H1 (cell line): ENCODE measurements at regions not wholly inside any gene's neighbourhood (a gene's known extent, or its start where the extent isn't known, plus 50 kb on each side); places are given as distances from the start of the nearest gene placed in this dataset.

ENCODE experiments used
- CTCF ChIA-PET: fragments of 300-600 bp; sonication (Branson Sonifier 250); formaldehyde crosslinking; loops from one replicate; lab custom pipeline; 2021; ENCODE audit not compliant: partially characterized antibody; lab: Charles Lee
- POLR2A ChIA-PET: fragments of 300-600 bp; sonication (Branson Sonifier 250); formaldehyde crosslinking; loops from one replicate; lab custom pipeline; 2021; ENCODE audit warnings: inconsistent platforms; ENCODE audit not compliant: partially characterized antibody; lab: Charles Lee
- DNase-seq, 2 experiments: peaks; one replicate each; pipeline versions ENCODE4 v3.0.0 to v3.0.0-alpha.2; 2010 to 2022; ENCODE audit warnings: low spot score in 2 of 2, low read depth in 1 of 2, mixed read lengths in 1 of 2
- FAIRE-seq: peaks from 2 replicates; lab custom pipeline; 2011; peaks lifted over from hg19 to GRCh38; lab: Jason Lieb, UNC
- H2AFZ ChIP-seq: 2 replicates; pipeline ENCODE4 v1.8.1; 2012; ENCODE audit warnings: low read length, inconsistent platforms
- H2AK5ac ChIP-seq: 2 replicates; pipeline ENCODE4 v1.6.1; 2013; ENCODE audit warnings: low read depth, low read length
- H2BK120ac ChIP-seq: replicated peaks from 2 replicates; pipeline ENCODE3; 2013; ENCODE audit warnings: low read depth, low read length, inconsistent platforms
- H2BK12ac ChIP-seq: 2 replicates; pipeline ENCODE4 v1.6.1; 2013; ENCODE audit warnings: low read depth, low read length
- H2BK15ac ChIP-seq: 2 replicates; pipeline ENCODE4 v1.6.1; 2013; ENCODE audit warnings: low read length
- H2BK20ac ChIP-seq: 2 replicates; pipeline ENCODE4 v1.6.1; 2013; ENCODE audit warnings: low read length
- H2BK5ac ChIP-seq: 2 replicates; pipeline ENCODE4 v1.6.1; 2013; ENCODE audit warnings: low read depth, low read length
- H3K14ac ChIP-seq: 2 replicates; pipeline ENCODE4 v1.6.1; 2013; ENCODE audit warnings: inconsistent platforms; ENCODE audit not compliant: insufficient read length
- H3K18ac ChIP-seq: 2 replicates; pipeline ENCODE4 v1.6.1; 2013; ENCODE audit warnings: low read length; ENCODE audit errors: extremely low read depth
- H3K23ac ChIP-seq: 2 replicates; pipeline ENCODE4 v1.6.1; 2013; ENCODE audit warnings: inconsistent platforms; ENCODE audit not compliant: insufficient read length
- H3K23me2 ChIP-seq: 2 replicates; pipeline ENCODE4 v1.6.1; 2013; ENCODE audit warnings: low read depth, low read length
- H3K27ac ChIP-seq: 2 replicates; pipeline ENCODE4 v1.6.1; 2011; ENCODE audit warnings: low read depth, low read length, inconsistent platforms
- H3K27me3 ChIP-seq, 4 experiments: replicated peaks in 1 of 4; 1 replicate in 1 of 4; 2 replicates in 3 of 4; pipeline versions ENCODE4 v1.6.1 to v1.8.1; 2011 to 2013; ENCODE audit warnings: low read length in 3 of 4, mild to moderate bottlenecking in 3 of 4, inconsistent platforms in 2 of 4, mixed read lengths in 2 of 4, moderate library complexity in 1 of 4; ENCODE audit not compliant: control insufficient read depth in 3 of 4, insufficient read depth in 3 of 4; ENCODE audit errors: extremely low read depth in 1 of 4
- H3K36me3 ChIP-seq, 4 experiments: 2 replicates each; pipeline versions ENCODE4 v1.6.1 to v1.8.1; 2011 to 2013; ENCODE audit warnings: mild to moderate bottlenecking in 4 of 4, low read length in 3 of 4, moderate library complexity in 2 of 4, control low read depth in 1 of 4, inconsistent platforms in 1 of 4; ENCODE audit not compliant: insufficient read depth in 4 of 4, control insufficient read depth in 2 of 4
- H3K4ac ChIP-seq: replicated peaks from 2 replicates; pipeline ENCODE3; 2013; ENCODE audit warnings: low read length, low read depth, mixed read lengths, inconsistent platforms; ENCODE audit not compliant: insufficient read length
- H3K4me1 ChIP-seq, 4 experiments: replicated peaks in 1 of 4; 1 replicate in 1 of 4; 2 replicates in 3 of 4; pipeline versions ENCODE4 v1.6.1 to v1.8.1; 2011 to 2013; ENCODE audit warnings: low read length in 3 of 4, inconsistent platforms in 2 of 4, mixed read lengths in 1 of 4; ENCODE audit not compliant: insufficient read depth in 4 of 4, control insufficient read depth in 3 of 4
- H3K4me2 ChIP-seq, 2 experiments: 2 replicates each; pipeline versions ENCODE4 v1.6.1 to v1.8.1; 2011 to 2013; ENCODE audit warnings: low read depth in 2 of 2, low read length in 2 of 2, control low read depth in 1 of 2, inconsistent platforms in 1 of 2, mild to moderate bottlenecking in 1 of 2; ENCODE audit not compliant: insufficient read depth in 1 of 2
- H3K4me3 ChIP-seq, 4 experiments: fragments of 200-600, 300-600 bp in 1 of 4; sonication (generic), shearing (Covaris generic), sonication (Bioruptor Twin) in 1 of 4; 2 replicates each; pipeline versions ENCODE4 v1.5.1 to v1.8.1; 2011 to 2016; ENCODE audit warnings: low read length in 4 of 4, low read depth in 3 of 4, control low read depth in 2 of 4, inconsistent platforms in 2 of 4, mild to moderate bottlenecking in 2 of 4, mixed read lengths in 1 of 4, moderate library complexity in 1 of 4; ENCODE audit not compliant: insufficient read depth in 2 of 4; ENCODE audit errors: extremely low read depth in 1 of 4
- H3K56ac ChIP-seq: replicated peaks from 2 replicates; pipeline ENCODE3; 2013; ENCODE audit warnings: low read depth, mild to moderate bottlenecking, mixed read lengths, low read length, inconsistent platforms; ENCODE audit not compliant: insufficient read length
- H3K79me1 ChIP-seq: 2 replicates; pipeline ENCODE4 v1.6.1; 2013; ENCODE audit warnings: low read depth, low read length, control low read depth
- H3K79me2 ChIP-seq, 2 experiments: 2 replicates each; pipeline versions ENCODE4 v1.6.1 to v1.8.1; 2012 to 2013; ENCODE audit warnings: low read length in 2 of 2, mild to moderate bottlenecking in 2 of 2, inconsistent platforms in 1 of 2; ENCODE audit not compliant: insufficient read depth in 2 of 2, control insufficient read depth in 1 of 2
- H3K9ac ChIP-seq, 4 experiments: replicated peaks in 1 of 4; 1 replicate in 1 of 4; 2 replicates in 3 of 4; pipeline versions ENCODE4 v1.6.1 to v1.8.1; 2011 to 2013; ENCODE audit warnings: low read depth in 3 of 4, low read length in 3 of 4, control low read depth in 2 of 4, mild to moderate bottlenecking in 2 of 4, moderate library complexity in 2 of 4, inconsistent platforms in 1 of 4; ENCODE audit errors: extremely low read depth in 1 of 4
- H3K9me3 ChIP-seq, 2 experiments: 2 replicates each; pipeline versions ENCODE4 v1.6.1 to v1.8.1; 2012 to 2013; ENCODE audit warnings: mild to moderate bottlenecking in 2 of 2, moderate library complexity in 2 of 2, control low read depth in 1 of 2, inconsistent platforms in 1 of 2, low read depth in 1 of 2, low read length in 1 of 2, mixed read lengths in 1 of 2; ENCODE audit not compliant: insufficient read depth in 2 of 2
- H4K20me1 ChIP-seq, 2 experiments: replicated peaks in 1 of 2; 2 replicates each; pipeline versions ENCODE3 to v1.8.1; 2011 to 2013; ENCODE audit warnings: inconsistent platforms in 2 of 2, low read length in 2 of 2, mild to moderate bottlenecking in 1 of 2; ENCODE audit not compliant: insufficient read depth in 2 of 2, control insufficient read depth in 1 of 2
- H4K5ac ChIP-seq: 2 replicates; pipeline ENCODE4 v1.6.1; 2013; ENCODE audit warnings: low read length, low read depth, mixed read lengths, inconsistent platforms; ENCODE audit not compliant: insufficient read length
- H4K8ac ChIP-seq: 2 replicates; pipeline ENCODE4 v1.8.0; 2013; ENCODE audit warnings: mild to moderate bottlenecking, moderate library complexity, low read length, inconsistent platforms; ENCODE audit not compliant: insufficient read depth; ENCODE audit errors: extremely low read depth
- H4K91ac ChIP-seq: replicated peaks from 2 replicates; pipeline ENCODE3; 2013; ENCODE audit warnings: low read length, mixed read lengths, inconsistent platforms; ENCODE audit not compliant: insufficient read length
- ATF3 ChIP-seq: IDR thresholded peaks from 2 replicates; pipeline ENCODE4 v1.6.1; 2011; ENCODE audit warnings: low read depth, mild to moderate bottlenecking, low read length; ENCODE audit not compliant: insufficient read depth
- BACH1 ChIP-seq: IDR thresholded peaks from 2 replicates; pipeline ENCODE4 v1.6.1; 2012; ENCODE audit warnings: low read length, improper control_type of control experiment
- E2F6 ChIP-seq: IDR thresholded peaks from 2 replicates; pipeline ENCODE4 v1.6.1; 2012; ENCODE audit warnings: inconsistent platforms
- EGR1 ChIP-seq: IDR thresholded peaks from 2 replicates; pipeline ENCODE4 v1.6.1; 2011; ENCODE audit warnings: low read depth, low read length, borderline replicate concordance
- MAFK ChIP-seq: IDR thresholded peaks from 2 replicates; pipeline ENCODE4 v1.6.1; 2012; ENCODE audit warnings: low read depth, mild to moderate bottlenecking, improper control_type of control experiment, low read length
- POLR2AphosphoS5 ChIP-seq: IDR thresholded peaks from 2 replicates; pipeline ENCODE4 v1.6.1; 2011; ENCODE audit warnings: low read depth, low read length
- RFX5 ChIP-seq: IDR thresholded peaks from 2 replicates; pipeline ENCODE4 v1.6.1; 2011; ENCODE audit warnings: low read depth, low read length, improper control_type of control experiment, borderline replicate concordance
- RNF2 ChIP-seq: fragments of 200-900, 300-1000 bp; sonication (generic); IDR thresholded peaks from 2 replicates; pipeline ENCODE4 v1.7.1; 2016; ENCODE audit warnings: borderline replicate concordance, low read depth, mild to moderate bottlenecking, antibody characterized with exemption, low read length; ENCODE audit not compliant: poor library complexity, severe bottlenecking; ENCODE audit errors: missing control alignments
- RXRA ChIP-seq: IDR thresholded peaks from 2 replicates; pipeline ENCODE4 v1.6.1; 2011; ENCODE audit warnings: low read depth, mild to moderate bottlenecking, low read length, moderate library complexity; ENCODE audit not compliant: insufficient read depth
- SP1 ChIP-seq: IDR thresholded peaks from 2 replicates; pipeline ENCODE4 v1.6.1; 2011; ENCODE audit warnings: low read depth, low read length
- SP2 ChIP-seq: IDR thresholded peaks from 2 replicates; pipeline ENCODE4 v1.6.1; 2012; ENCODE audit warnings: mild to moderate bottlenecking, low read length, inconsistent platforms
- TAF7 ChIP-seq: optimal IDR thresholded peaks from 2 replicates; pipeline ENCODE3; 2011; ENCODE audit warnings: low read depth, mild to moderate bottlenecking, inconsistent platforms, low read length, moderate library complexity, borderline replicate concordance
- TEAD4 ChIP-seq: IDR thresholded peaks from 2 replicates; pipeline ENCODE4 v1.6.1; 2012; ENCODE audit warnings: low read depth, low read length, inconsistent platforms, mixed read lengths
- WGBS, 2 experiments: shearing (Covaris generic) in 1 of 2; methylation state at CpG; one replicate each; pipeline versions ENCODE4 v1.1.6 to v1.1.7; 2013 to 2015; ENCODE audit warnings: low lambda C conversion rate in 2 of 2, mixed read lengths in 2 of 2, inconsistent platforms in 1 of 2, low coverage in 1 of 2, missing lambda C conversion rate in 1 of 2; ENCODE audit not compliant: insufficient replicate concordance in 2 of 2, insufficient coverage in 1 of 2, insufficient read length in 1 of 2; ENCODE audit errors: extremely low coverage in 1 of 2, missing lambda C conversion rate in 1 of 2; 5-methylcytosine and 5-hydroxymethylcytosine counted together

GRCh38 chr2:147502711-147503290 is 342.0 kb upstream of the ACVR2A start:
- H4K8ac ChIP-seq, result no peak overlapping the region
- DNase-seq (no peak), FAIRE-seq (no peak)
- no peak overlapping the region for H2BK5ac ChIP-seq
- H4K5ac ChIP-seq, result no peak overlapping the region
- no peak overlapping the region for H3K4me3 ChIP-seq
- H3K36me3 ChIP-seq, result no peaks in the 10 kb centered on the region; a peak in 1 of 8 replicates
- H3K4me1 ChIP-seq, result no peaks in the 10 kb centered on the region
- no peaks in the 10 kb centered on the region for H3K23me2 ChIP-seq
- H3K4ac ChIP-seq, result no peak overlapping the region
- CTCF ChIA-PET, result no interaction called here
- 91% methylated on average over 3 of the region's 3 CpGs; no CpG with 5 or more reads in 1 of the 2 experiments for WGBS, 2 experiments
- no peak overlapping the region for H3K14ac ChIP-seq
- H2BK120ac ChIP-seq, result no peak overlapping the region
- H2BK20ac ChIP-seq, result no peak overlapping the region
- H3K4me2 ChIP-seq, result no peak overlapping the region
- H2BK12ac ChIP-seq, result no peak overlapping the region
- H2AFZ ChIP-seq, result no peak overlapping the region
- H3K27me3 ChIP-seq, result no peaks in the 10 kb centered on the region
- H3K18ac ChIP-seq, result no peak overlapping the region
- no peaks in the 10 kb centered on the region for H3K79me1 ChIP-seq
- POLR2A ChIA-PET, result no interaction called here
- peaks cover 0 to 7% of the 10 kb centered on the region in 2 experiments; a peak in 1 of 4 replicates for H3K9me3 ChIP-seq
- no peak overlapping the region for H3K56ac ChIP-seq
- no peak overlapping the region for H3K23ac ChIP-seq
- no peaks in the 10 kb centered on the region for H4K20me1 ChIP-seq
- H2AK5ac ChIP-seq, result no peak overlapping the region
- no peaks in the 10 kb centered on the region for H3K79me2 ChIP-seq
- H3K27ac ChIP-seq, result no peak overlapping the region
- no peak overlapping the region for H4K91ac ChIP-seq
- no peak overlapping the region for H2BK15ac ChIP-seq
- H3K9ac ChIP-seq, result no peak overlapping the region
- TF ChIP-seq POLR2AphosphoS5 (no peak), ATF3 (no peak), EGR1 (no peak), BACH1 (no peak), RNF2 (no peak), SP2 (no peak), RXRA (no peak), TAF7 (no peak), TEAD4 (no peak), MAFK (no peak), RFX5 (no peak), E2F6 (no peak), SP1 (no peak)
